Fibroblast of skin of left biceps (primary cell): ENCODE measurements at regions not wholly inside any gene's neighbourhood (a gene's known extent, or its start where the extent isn't known, plus 50 kb on each side); places are given as distances from the start of the nearest gene placed in this dataset.
A peak's percentile ranks its signal among the peaks of the same experiment; 100 is the strongest.

Source experiments
- DNase-seq, 2 experiments: peaks; one replicate each; pipeline ENCODE4 v3.0.0-alpha.2; 2013; ENCODE audit warnings: low read depth in 2 of 2

DNA sequence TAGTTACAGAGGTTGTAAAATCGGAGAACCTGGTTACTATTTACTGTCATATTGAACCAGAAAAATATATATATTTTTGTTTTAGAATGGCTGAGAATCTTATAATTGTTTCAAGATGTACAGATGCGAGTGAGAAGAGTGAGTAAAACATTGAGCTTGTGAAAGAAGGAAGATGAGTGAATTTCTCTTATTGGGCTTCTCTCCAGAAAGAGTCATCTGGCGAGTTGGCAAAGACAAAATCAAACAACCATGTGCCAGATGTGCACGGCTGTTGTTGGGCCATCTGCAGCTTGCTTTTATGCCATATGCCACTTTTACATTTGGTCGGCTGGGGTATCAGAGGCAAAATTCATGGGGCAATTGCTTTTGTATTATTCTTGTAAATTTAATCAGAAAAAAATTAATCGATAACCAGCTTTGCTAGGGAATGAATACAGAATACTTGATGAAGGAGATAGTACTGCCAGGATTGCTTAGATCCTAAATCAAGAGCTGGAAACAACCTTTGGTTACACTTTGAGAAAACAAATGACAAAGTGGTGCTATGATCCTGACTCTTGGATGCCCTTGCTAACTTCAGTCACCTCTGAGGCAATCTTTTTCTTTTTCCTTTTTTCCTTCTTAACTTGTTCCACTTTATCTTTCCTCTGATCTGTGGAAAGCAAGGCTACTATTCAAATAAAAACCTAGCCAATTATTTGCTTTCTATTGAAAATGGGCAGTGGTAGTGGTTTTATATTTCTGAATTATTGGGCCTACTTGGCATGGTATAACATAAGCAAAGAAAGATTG, 97.1 kb upstream of the GRIK2 start:
- peak; percentile 67 to 68 for DNase-seq

DNA sequence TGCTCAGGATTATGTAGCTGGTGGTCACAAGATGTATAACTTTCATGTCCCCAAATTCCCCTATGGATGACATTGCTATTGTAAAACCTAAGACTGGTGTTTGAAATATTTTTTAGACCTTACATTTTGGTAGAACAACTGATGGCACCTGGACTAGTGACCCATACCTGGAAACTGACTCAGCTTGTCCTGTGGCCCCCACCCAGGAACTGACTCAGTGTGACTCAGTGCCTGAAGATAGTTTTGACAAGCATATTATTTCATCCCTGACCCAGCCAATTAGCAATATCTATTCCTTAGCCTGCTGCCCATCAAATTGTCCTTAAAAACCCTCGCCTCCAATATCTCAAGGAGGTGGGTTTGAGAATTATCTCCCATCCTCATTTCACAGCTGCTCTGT, 90.9 kb upstream of the GRIK2 start:
- no peak for DNase-seq

DNA sequence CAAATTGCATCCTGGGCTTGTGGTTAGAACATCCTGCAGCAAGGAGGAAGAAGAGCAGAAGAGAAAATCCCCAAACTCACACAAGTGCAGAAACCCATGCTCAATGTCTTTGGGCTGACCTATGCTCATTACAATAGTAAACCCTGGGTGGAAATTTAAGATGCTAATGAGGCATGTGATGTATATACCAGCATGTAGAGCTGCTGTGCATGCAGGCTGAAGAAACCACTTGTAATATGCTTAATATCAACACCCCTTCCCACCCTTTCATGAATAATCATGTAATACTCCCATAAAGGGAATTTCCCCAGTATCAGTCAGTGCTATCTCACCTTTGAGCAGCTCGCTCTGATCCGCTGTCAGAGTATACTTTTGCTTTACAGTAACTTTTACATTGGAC, 90.0 kb upstream of the GRIK2 start:
- DNase-seq, result no peak

- no peak for DNase-seq
These were observed 80.9 kb upstream of the GRIK2 start for GRCh38 chr6:101312652-101313051.

DNA sequence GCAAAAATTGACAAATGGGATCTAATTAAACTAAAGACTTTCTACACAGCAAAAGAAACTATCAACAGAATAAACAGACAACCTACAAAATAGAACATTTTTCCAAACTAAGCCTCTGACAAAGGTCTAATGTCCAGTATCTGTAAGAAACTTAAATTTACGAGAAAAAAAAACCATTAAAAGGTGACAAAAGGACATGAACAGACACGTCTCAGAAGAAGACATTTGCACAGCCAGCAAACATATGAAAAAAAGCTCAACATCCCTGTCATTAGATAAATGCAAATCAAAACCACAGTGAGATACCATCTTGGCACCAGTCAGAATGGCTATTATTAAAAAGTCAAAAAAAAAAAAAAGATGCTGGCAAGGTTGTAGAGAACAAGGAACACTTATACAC, 70.6 kb upstream of the GRIK2 start:
- DNase-seq, result no peak

DNA sequence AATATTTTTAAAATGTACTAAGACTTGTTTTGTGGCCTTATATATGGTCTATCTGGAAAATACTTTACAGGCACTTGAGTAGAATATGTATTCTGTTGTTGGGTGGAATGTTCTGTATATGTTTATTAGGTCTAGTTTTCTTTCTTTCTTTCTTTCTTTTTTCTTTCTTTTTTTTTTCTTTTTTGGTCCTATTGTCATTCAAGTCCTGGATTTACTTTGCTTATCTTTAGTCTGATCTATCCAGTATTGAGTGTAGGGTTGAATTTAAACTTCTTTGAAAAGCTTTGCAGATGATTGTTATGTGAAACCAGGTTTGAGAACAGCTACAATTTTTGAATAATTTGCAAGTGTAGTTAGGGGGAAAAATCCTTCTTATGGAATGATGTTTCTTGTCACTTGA, 67.1 kb upstream of the GRIK2 start:
- DNase-seq, result no peak

GRCh38 chr6:101341926-101342325, 51.6 kb upstream of the GRIK2 start:
- no peak for DNase-seq
